ENCODE measurements at regions not wholly inside any gene's neighbourhood (a gene's known extent, or its start where the extent isn't known, plus 50 kb on each side); places are given as distances from the start of the nearest gene placed in this dataset.

DNA sequence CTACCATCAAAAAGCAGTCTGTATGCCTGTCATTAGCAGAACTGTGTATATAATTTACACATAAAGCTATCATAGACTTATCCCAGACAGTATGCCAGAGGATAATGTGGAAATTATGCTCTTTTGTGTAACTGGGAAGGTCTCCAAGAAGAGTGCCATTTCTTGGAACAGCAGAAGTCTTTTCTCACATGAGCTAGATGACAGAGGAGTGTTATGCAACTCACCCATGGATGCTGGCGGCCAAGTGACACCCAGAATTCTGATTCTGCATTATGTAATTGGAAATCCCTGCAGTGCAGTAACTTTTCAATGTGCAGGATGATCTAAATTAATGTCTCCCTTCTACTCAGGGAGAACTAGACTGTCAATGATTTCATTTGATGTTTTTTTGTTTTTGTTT, 160.0 kb downstream of the UBE2E3 start:
- Histone ChIP-seq H3K4me1 (ENCODE audit: insufficient read depth, low read length) (no peaks in the 10 kb centered on the region), H2AFZ (ENCODE audit: low read length) (no peak overlapping the region), H3K27me3 (ENCODE audit: control insufficient read depth in 1 of 2, insufficient read depth in 2 of 2, low read length in 2 of 2) (no peaks in the 10 kb centered on the region), H3K36me3 (replicated peaks in 1 of 2; ENCODE audit: control insufficient read depth in 1 of 2, insufficient read depth in 2 of 2, low read length in 2 of 2) (no peaks in the 10 kb centered on the region), H3K4me3 (replicated peaks in 1 of 3; ENCODE audit: insufficient read depth in 1 of 3, low read depth in 2 of 3, low read length in 3 of 3) (no peak overlapping the region), H3K27ac (ENCODE audit: extremely low read length, insufficient read depth, low read length) (no peak overlapping the region), H4K20me1 (ENCODE audit: insufficient read depth, low read length) (no peaks in the 10 kb centered on the region), H3K9ac (ENCODE audit: insufficient read depth, low read depth, low read length) (no peak overlapping the region), H3K4me2 (ENCODE audit: low read depth, low read length) (no peak overlapping the region), H3K9me3 (ENCODE audit: low read length) (no peaks in the 10 kb centered on the region), H3K79me2 (ENCODE audit: insufficient read depth, low read length) (no peaks in the 10 kb centered on the region)
- BruUV-seq (replicated peaks), result no TSS peak
- DNase-seq (ENCODE audit: low spot score) (no peak), ATAC-seq (no peak), FAIRE-seq (no peak)
- WGBS (ENCODE audit: low lambda C conversion rate), result 0% methylated on average over 1 of the region's 1 CpG
- intact Hi-C loops (cut with micrococcal nuclease; ENCODE audit: unreplicated experiment), result no loop called here
- ChIA-PET CTCF (ENCODE audit: low intra/inter-chr PET ratio, low total read pairs) (no interaction called here), POLR2A (no interaction called here)
- TF ChIP-seq, protein P1, sequence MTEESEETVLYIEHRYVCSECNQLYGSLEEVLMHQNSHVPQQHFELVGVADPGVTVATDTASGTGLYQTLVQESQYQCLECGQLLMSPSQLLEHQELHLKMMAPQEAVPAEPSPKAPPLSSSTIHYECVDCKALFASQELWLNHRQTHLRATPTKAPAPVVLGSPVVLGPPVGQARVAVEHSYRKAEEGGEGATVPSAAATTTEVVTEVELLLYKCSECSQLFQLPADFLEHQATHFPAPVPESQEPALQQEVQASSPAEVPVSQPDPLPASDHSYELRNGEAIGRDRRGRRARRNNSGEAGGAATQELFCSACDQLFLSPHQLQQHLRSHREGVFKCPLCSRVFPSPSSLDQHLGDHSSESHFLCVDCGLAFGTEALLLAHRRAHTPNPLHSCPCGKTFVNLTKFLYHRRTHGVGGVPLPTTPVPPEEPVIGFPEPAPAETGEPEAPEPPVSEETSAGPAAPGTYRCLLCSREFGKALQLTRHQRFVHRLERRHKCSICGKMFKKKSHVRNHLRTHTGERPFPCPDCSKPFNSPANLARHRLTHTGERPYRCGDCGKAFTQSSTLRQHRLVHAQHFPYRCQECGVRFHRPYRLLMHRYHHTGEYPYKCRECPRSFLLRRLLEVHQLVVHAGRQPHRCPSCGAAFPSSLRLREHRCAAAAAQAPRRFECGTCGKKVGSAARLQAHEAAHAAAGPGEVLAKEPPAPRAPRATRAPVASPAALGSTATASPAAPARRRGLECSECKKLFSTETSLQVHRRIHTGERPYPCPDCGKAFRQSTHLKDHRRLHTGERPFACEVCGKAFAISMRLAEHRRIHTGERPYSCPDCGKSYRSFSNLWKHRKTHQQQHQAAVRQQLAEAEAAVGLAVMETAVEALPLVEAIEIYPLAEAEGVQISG (CRISPR knock-in tag; IDR thresholded peaks at IDR 0.05), result no peak
- in situ Hi-C loops (cut with HindIII; ENCODE audit: extremely low pct_ligation_motif_present, low pct_unique_long_range_greater_than_20kb), result no loop called here

DNA sequence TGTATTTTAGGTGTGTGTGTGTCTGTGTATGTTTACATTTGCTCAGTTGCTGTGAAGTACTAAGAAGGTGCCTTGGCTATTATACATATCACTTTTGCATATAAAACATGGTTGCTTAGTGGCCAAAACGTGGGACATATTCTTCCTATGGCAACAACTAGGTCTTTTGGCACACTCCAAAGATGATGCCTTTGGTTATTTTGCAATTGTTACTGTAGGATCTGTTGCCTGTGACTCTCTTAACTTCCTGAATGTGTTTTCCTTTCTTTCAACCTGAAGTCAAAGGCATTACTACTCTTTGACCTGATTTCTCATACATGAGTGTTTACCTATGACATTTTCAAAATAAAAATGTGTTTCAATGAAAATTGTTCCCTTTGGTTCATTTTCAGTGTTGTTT, 160.5 kb downstream of the UBE2E3 start:
- no peak for DNase-seq (ENCODE audit: low spot score)
- H3K9me3 ChIP-seq (ENCODE audit: low read length), result no peaks in the 10 kb centered on the region
- POLR2A ChIA-PET, result no interaction called here
- FAIRE-seq, result no peak
- H2AFZ ChIP-seq (ENCODE audit: low read length), result no peak overlapping the region
- in situ Hi-C loops (cut with HindIII; ENCODE audit: extremely low pct_ligation_motif_present, low pct_unique_long_range_greater_than_20kb) (no loop called here), intact Hi-C loops (cut with micrococcal nuclease; ENCODE audit: unreplicated experiment) (no loop called here)
- H4K20me1 ChIP-seq (ENCODE audit: insufficient read depth, low read length), result no peaks in the 10 kb centered on the region
- no peak for ATAC-seq
- no peak overlapping the region for H3K9ac ChIP-seq (ENCODE audit: insufficient read depth, low read depth, low read length)
- no peaks in the 10 kb centered on the region for H3K79me2 ChIP-seq (ENCODE audit: insufficient read depth, low read length)
- H3K36me3 ChIP-seq (replicated peaks in 1 of 2; ENCODE audit: control insufficient read depth in 1 of 2, insufficient read depth in 2 of 2, low read length in 2 of 2), result no peaks in the 10 kb centered on the region
- H3K27ac ChIP-seq (ENCODE audit: extremely low read length, insufficient read depth, low read length), result no peak overlapping the region
- WGBS (ENCODE audit: low lambda C conversion rate), result 0% methylated on average over 1 of the region's 1 CpG
- TF ChIP-seq SRY (CRISPR knock-in tag; IDR thresholded peaks at IDR 0.05) (no peak), SATB2 (CRISPR knock-in tag; IDR thresholded peaks at IDR 0.05) (no peak), ZNF598 (CRISPR knock-in tag; IDR thresholded peaks at IDR 0.05; ENCODE audit: borderline replicate concordance) (no peak), ZKSCAN8 (CRISPR knock-in tag; IDR thresholded peaks at IDR 0.05; ENCODE audit: borderline replicate concordance) (no peak)
- CTCF ChIA-PET (ENCODE audit: low intra/inter-chr PET ratio, low total read pairs), result no interaction called here
- H3K4me2 ChIP-seq (ENCODE audit: low read depth, low read length), result no peak overlapping the region
- H3K4me1 ChIP-seq (ENCODE audit: insufficient read depth, low read length), result no peaks in the 10 kb centered on the region
- H3K4me3 ChIP-seq (replicated peaks in 1 of 3; ENCODE audit: insufficient read depth in 1 of 3, low read depth in 2 of 3, low read length in 3 of 3), result no peak overlapping the region
- no TSS peak for BruUV-seq (replicated peaks)
- no peaks in the 10 kb centered on the region for H3K27me3 ChIP-seq (ENCODE audit: control insufficient read depth in 1 of 2, insufficient read depth in 2 of 2, low read length in 2 of 2)

All from HepG2 (cell line).